Right hindlimb (tissue), 1 donor: ENCODE measurements at regions not wholly inside any gene's neighbourhood (a gene's known extent, or its start where the extent isn't known, plus 50 kb on each side); places are given as distances from the start of the nearest gene placed in this dataset.

Experiments used
- DNase-seq: peaks from one replicate; pipeline ENCODE4 v3.0.0-alpha.2; 2018

- no peak for DNase-seq
These were observed 214.2 kb upstream of the TMEM132C start for GRCh38 chr12:128052777-128053176.

- no peak for DNase-seq
These were observed 211.4 kb upstream of the TMEM132C start for GRCh38 chr12:128055567-128055966.

GRCh38 chr12:128056136-128056801, 210.7 kb upstream of the TMEM132C start:
- no peak for DNase-seq

GRCh38 chr12:128057586-128057985, 209.4 kb upstream of the TMEM132C start:
- DNase-seq, result no peak

GRCh38 chr12:128059621-128060370, 207.2 kb upstream of the TMEM132C start:
- DNase-seq, result no peak

- no peak for DNase-seq
These were observed 198.8 kb upstream of the TMEM132C start for GRCh38 chr12:128068211-128068610.

DNA sequence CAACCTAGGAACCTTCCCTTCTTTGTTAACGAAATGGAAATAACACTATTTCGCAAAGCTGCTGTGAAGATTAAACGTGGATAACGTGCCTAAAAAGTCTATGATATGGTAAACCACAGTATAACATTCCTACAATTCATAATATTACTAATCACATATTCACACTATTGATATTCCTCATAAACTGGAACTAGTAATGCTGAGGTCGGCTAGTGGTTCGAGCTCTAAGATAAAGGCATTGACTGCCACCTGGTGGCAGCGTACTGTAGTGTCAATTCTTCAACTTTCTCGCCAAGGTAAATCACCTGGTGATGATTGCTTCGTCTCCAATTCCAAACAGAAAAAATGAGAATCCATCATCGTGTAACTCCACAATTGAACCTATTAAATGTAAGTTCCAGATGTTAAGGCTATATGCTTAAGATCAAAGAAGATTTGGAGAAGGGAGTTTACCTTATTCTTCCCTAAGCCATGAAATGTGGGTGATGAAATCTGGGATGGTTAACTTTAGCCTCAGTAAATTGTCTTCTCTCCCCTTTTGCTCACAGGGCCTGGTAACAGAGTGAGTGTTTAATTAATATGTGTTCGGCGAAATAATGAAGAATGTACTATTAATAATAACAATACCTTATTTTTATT, 197.5 kb upstream of the TMEM132C start:
- no peak for DNase-seq

DNA sequence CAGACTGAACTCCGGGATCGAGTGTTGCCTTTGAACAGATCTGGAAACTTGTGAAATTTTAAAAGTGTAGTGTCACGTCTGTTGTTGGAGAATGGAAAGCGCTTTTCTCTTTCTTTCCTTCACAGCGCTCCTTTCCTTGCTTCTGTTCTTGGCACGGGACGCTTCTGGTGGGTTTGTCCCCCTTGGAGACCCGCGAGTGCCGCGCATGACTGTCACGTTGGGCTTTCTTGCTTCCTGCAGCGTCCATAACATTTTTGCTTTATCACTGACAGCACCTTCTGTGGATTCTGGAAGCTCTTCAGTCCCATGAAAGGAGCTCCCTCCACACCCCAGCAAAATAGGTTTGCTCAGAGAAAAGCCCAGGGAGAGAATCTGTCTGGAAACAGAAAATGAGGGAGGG, 193.0 kb upstream of the TMEM132C start:
- no peak for DNase-seq

GRCh38 chr12:128075332-128075731, 191.6 kb upstream of the TMEM132C start:
- no peak for DNase-seq

DNA sequence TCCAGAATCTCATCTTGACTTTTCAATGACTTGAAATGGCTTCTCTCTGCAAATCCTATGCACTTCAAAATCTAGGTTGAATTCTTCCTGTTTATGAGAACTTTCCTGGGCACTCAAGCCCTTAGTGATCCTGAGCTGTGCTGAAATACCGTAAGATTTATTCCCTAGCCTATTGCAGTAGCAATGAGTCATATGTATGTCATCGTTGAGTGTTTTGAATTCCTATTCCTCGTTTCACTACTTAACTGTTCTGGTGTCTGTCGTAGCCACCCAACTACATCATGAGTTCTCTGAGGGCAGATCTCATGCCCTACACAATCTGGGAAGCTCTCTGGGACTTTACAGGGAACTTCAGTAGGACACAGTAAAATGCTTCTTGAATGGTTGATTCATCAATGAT, 190.8 kb upstream of the TMEM132C start:
- no peak for DNase-seq

GRCh38 chr12:128077211-128077916, 189.6 kb upstream of the TMEM132C start:
- DNase-seq, result no peak

DNA sequence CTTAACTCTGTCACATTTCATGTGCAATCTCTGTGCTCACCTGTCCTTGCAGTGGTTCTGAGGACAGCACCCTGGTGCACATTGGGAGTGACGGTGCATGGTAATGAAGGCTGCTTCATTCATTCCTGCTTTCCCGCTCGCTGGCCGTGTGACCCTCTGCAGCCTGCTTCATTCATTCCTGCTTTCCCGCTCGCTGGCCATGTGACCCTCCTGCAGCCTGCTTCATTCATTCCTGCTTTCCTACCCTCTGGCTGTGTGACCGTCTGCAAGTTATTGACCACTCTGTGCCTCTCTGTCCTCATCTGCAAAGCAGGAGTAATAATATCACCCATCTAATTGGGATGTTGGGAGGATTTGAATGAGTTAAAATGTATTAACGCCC, 189.1 kb upstream of the TMEM132C start:
- DNase-seq, result no peak

- peak; percentile 30 for DNase-seq
These were observed 188.5 kb upstream of the TMEM132C start for GRCh38 chr12:128078301-128078971.

GRCh38 chr12:128079446-128079845, 187.5 kb upstream of the TMEM132C start:
- peak; percentile 20 for DNase-seq

GRCh38 chr12:128083132-128083729, 183.7 kb upstream of the TMEM132C start:
- DNase-seq, result no peak

GRCh38 chr12:128088926-128089325, 178.0 kb upstream of the TMEM132C start:
- DNase-seq, result no peak

DNA sequence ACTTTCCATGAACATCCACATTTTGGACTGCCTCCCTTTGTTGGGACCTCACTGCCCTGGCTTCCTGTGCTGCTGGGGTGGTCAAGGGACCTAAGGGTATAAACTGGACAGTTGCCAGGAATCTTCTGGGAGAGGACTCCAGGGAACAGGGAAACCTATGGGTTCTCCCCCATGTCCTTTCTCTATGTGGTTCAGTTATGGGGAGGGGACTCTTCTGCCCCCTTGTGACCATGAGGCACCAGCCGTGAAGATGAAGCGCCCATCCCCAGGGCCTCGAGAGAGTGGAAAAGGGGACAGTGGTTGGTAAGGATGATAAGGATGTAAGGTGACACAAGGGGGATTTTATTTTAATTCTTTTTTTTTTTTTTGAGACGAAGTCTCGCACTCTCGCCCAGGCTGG, 177.0 kb upstream of the TMEM132C start:
- no peak for DNase-seq

- DNase-seq, result no peak
These were observed 175.8 kb upstream of the TMEM132C start for GRCh38 chr12:128091101-128091720.

- DNase-seq, result no peak
These were observed 175.0 kb upstream of the TMEM132C start for GRCh38 chr12:128091951-128092382.

DNA sequence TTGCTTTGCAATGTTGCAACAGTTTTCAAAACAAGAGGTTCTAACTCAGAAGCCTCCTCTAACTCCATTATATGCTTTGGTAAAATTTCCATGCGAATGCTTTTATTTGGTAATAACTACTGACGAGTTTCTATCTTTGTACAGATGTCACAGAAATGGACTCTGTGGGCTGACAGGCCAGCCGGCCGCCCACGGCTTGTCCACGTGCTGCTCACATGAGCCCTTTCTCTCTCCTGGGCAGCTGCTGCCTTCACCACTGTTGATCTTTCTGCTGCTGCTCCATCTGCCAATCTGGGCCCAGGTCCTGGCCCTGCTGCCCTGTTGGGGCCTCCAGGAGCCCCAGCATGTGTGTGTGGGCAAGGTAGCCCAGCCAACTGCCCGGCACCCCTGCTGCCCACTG, 168.2 kb upstream of the TMEM132C start:
- no peak for DNase-seq

GRCh38 chr12:128103152-128103551, 163.8 kb upstream of the TMEM132C start:
- DNase-seq, result no peak

DNA sequence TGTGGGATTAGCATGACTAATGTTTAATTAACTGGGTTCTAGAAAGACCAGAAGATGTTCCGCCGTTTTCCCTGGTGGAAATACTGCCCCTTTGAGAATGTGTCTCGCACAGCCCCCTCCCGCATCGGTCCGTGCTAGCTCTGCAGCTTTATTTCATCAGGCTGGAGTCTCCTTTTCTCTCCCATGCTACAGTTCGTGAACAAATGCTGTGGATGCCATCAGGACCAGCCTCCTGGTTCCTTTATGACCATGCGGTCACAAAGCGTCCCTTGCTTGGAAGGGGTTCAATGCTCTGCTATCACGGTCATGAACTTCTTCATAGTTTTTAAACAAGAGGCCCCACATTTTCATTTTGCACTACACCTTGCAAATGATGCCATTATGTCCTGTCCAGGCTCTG, 157.7 kb upstream of the TMEM132C start:
- DNase-seq, result no peak
